PC-3 (cell line): ENCODE measurements at regions not wholly inside any gene's neighbourhood (a gene's known extent, or its start where the extent isn't known, plus 50 kb on each side); places are given as distances from the start of the nearest gene placed in this dataset.

Source experiments
- ATAC-seq: fragments of 200-7000 bp; cut with Tn5 transposase; 2 replicates; pipeline ENCODE4 v1.9.1; 2020; ENCODE audit warnings: mild to moderate bottlenecking, moderate library complexity
- BruUV-seq: library from RNA; stranded (reverse); fragments of 400-500 nt; replicated peaks from 2 replicates; lab custom pipeline; 2021; lab: Mats Ljungman, UMichigan
- CTCF ChIA-PET: fragments of 300-600 bp; sonication (Branson Sonifier 250); formaldehyde crosslinking; loops from one replicate; lab custom pipeline; 2022; ENCODE audit warnings: antibody characterized with exemption; lab: Charles Lee
- POLR2A ChIA-PET: fragments of 300-600 bp; sonication (Branson Sonifier 250); formaldehyde crosslinking; loops from one replicate; lab custom pipeline; 2022; ENCODE audit warnings: antibody characterized with exemption; ENCODE audit not compliant: unreplicated experiment; lab: Charles Lee
- DNase-seq: peaks from one replicate; pipeline ENCODE4 v3.0.0-alpha.2; 2015
- H2AFZ ChIP-seq: fragments of 300-600 bp; sonication (generic); 2 replicates; pipeline ENCODE4 v1.6.0; 2016; ENCODE audit warnings: antibody characterized with exemption, low read length
- H3F3A ChIP-seq: fragments of 300-600 bp; sonication (generic); one replicate; pipeline ENCODE4 v1.6.0; 2017; ENCODE audit warnings: antibody characterized with exemption, low read length, control low read depth, mild to moderate bottlenecking; ENCODE audit not compliant: unreplicated experiment
- H3K27ac ChIP-seq: fragments of 300-600 bp; sonication (generic); 2 replicates; pipeline ENCODE4 v1.5.1; 2016; ENCODE audit warnings: mild to moderate bottlenecking, low read length
- H3K27me3 ChIP-seq: fragments of 300-600 bp; sonication (generic); 2 replicates; pipeline ENCODE4 v1.6.1; 2016; ENCODE audit warnings: low read length, mixed read lengths
- H3K36me3 ChIP-seq: fragments of 300-600 bp; sonication (generic); 2 replicates; pipeline ENCODE4 v1.6.1; 2016; ENCODE audit warnings: low read depth, mixed run types, low read length, mixed read lengths
- H3K4me1 ChIP-seq: fragments of 300-600 bp; sonication (generic); 2 replicates; pipeline ENCODE4 v1.5.1; 2016; ENCODE audit warnings: low read length; ENCODE audit not compliant: insufficient read depth
- H3K4me2 ChIP-seq: fragments of 300-600 bp; sonication (generic); 2 replicates; pipeline ENCODE4 v1.6.0; 2016; ENCODE audit warnings: low read length
- H3K4me3 ChIP-seq: fragments of 300-600 bp; sonication (generic); 2 replicates; pipeline ENCODE4 v1.5.1; 2016; ENCODE audit warnings: mild to moderate bottlenecking, low read length, mixed read lengths
- H3K79me2 ChIP-seq: fragments of 300-600 bp; sonication (generic); 2 replicates; pipeline ENCODE4 v1.6.1; 2017; ENCODE audit warnings: low read length, mixed read lengths
- H3K9ac ChIP-seq: fragments of 300-600 bp; sonication (generic); 2 replicates; pipeline ENCODE4 v1.6.0; 2016; ENCODE audit warnings: mild to moderate bottlenecking, low read length
- H3K9me2 ChIP-seq: fragments of 300-600 bp; sonication (generic); replicated peaks from 2 replicates; pipeline ENCODE4 v1.6.1; 2016; ENCODE audit warnings: mixed run types, low read length, mixed read lengths
- H3K9me3 ChIP-seq: fragments of 300-600 bp; sonication (generic); 2 replicates; pipeline ENCODE4 v1.6.1; 2016; ENCODE audit warnings: low read length, mixed read lengths
- H4K20me1 ChIP-seq: fragments of 300-600 bp; sonication (generic); 2 replicates; pipeline ENCODE4 v1.6.1; 2016; ENCODE audit warnings: low read length, mixed read lengths
- EZH2 ChIP-seq: fragments of 300-600 bp; sonication (generic); IDR thresholded peaks from one replicate; pipeline ENCODE4 v1.6.1; 2017; ENCODE audit warnings: antibody characterized with exemption, mild to moderate bottlenecking, low read length; ENCODE audit not compliant: unreplicated experiment
- EZH2phosphoT487 ChIP-seq: fragments of 300-600 bp; sonication (generic); IDR thresholded peaks from 2 replicates; pipeline ENCODE4 v1.6.1; 2018; ENCODE audit warnings: mild to moderate bottlenecking, antibody characterized with exemption, low read length, borderline replicate concordance
- intact Hi-C: fragments of 100-400 bp; cut with micrococcal nuclease; formaldehyde crosslinking; loops from 2 replicates; pipeline ENCODE4 v1.9.0; 2023
- TF ChIP-seq, protein P1 (sequence below): fragments of 300-600 bp; sonication (generic); conservative IDR thresholded peaks from 2 replicates; pipeline ENCODE4 v1.5.1; 2017; ENCODE audit warnings: antibody characterized with exemption, low read depth, mild to moderate bottlenecking, low read length

DNA sequence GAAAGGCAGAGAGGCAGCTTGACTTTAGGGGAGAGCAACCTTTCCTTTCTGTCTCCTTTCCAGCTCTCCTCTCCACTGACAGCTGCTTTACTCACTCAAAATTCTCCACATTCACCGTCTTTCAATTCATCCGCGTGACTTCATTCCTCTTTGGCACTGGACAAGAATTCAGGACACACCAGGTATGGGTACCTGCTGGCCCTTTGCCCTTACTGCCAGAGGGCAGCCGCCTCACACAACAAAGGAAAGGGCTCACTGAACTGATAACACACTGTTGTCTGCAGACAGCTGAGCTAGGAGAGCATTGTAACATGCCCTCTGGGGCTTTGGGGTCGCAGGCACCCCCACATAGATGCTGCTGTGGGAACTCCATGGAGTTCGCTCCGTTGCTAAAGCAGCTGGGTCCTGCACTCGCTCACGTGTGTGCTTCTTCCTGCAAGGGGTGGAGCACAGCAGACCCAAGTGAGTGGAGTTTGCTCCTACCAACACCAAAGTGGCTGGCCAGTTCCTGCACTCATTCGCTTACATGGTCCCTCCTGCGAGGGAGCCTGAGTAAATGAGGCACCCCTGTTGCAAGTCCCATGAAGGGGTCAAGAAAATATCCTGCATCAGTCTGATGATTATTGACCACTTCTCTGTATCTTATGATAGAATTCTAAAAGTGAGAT, 79.0 kb upstream of the SGO1 start:
- Histone ChIP-seq H3K9me2 (no peaks in the 10 kb centered on the region), H3K27ac (no peak overlapping the region), H3K4me2 (no peak overlapping the region), H2AFZ (no peak overlapping the region), H3K27me3 (no peaks in the 10 kb centered on the region), H3K36me3 (no peaks in the 10 kb centered on the region), H3K79me2 (no peaks in the 10 kb centered on the region), H3F3A (no peaks in the 10 kb centered on the region), H3K9me3 (no peaks in the 10 kb centered on the region), H4K20me1 (no peaks in the 10 kb centered on the region), H3K9ac (no peak overlapping the region), H3K4me1 (no peaks in the 10 kb centered on the region), H3K4me3 (no peak overlapping the region)
- ChIA-PET POLR2A (no interaction called here), CTCF (no interaction called here)
- BruUV-seq = no TSS peak
- TF ChIP-seq, protein P1, sequence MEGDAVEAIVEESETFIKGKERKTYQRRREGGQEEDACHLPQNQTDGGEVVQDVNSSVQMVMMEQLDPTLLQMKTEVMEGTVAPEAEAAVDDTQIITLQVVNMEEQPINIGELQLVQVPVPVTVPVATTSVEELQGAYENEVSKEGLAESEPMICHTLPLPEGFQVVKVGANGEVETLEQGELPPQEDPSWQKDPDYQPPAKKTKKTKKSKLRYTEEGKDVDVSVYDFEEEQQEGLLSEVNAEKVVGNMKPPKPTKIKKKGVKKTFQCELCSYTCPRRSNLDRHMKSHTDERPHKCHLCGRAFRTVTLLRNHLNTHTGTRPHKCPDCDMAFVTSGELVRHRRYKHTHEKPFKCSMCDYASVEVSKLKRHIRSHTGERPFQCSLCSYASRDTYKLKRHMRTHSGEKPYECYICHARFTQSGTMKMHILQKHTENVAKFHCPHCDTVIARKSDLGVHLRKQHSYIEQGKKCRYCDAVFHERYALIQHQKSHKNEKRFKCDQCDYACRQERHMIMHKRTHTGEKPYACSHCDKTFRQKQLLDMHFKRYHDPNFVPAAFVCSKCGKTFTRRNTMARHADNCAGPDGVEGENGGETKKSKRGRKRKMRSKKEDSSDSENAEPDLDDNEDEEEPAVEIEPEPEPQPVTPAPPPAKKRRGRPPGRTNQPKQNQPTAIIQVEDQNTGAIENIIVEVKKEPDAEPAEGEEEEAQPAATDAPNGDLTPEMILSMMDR = no peak
- TF ChIP-seq EZH2phosphoT487 (no peak), EZH2 (no peak)
- intact Hi-C loops = no loop called here
- ATAC-seq = no peak
- no peak for DNase-seq

DNA sequence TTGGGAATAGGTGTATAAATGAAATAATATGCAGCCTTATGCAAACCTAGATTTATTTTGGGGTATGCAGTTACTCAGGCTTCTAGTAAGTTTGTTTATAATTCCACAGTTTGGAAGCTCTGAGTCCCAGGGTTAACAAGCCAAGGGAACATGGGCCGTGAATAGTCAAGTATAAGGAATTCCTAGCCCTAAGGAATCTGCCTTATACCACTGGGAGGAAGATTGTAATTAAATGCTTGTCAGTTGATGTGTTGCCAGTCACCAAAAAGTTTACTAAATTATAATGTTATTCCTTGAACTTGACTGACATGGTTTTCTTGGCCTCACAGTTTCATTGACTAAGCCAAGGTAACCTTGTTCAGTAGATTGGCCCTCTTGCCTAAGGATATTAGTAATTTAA, 72.4 kb upstream of the SGO1 start:
- Histone ChIP-seq H3K4me3 (no peak overlapping the region), H3K79me2 (no peaks in the 10 kb centered on the region), H3K9ac (no peak overlapping the region), H3K27ac (no peak overlapping the region), H3F3A (no peaks in the 10 kb centered on the region), H3K36me3 (no peaks in the 10 kb centered on the region), H3K4me2 (no peak overlapping the region), H3K27me3 (no peaks in the 10 kb centered on the region), H3K4me1 (peaks cover 8% of the 10 kb centered on the region; the same call in 1 of the 2 replicates), H3K9me3 (no peaks in the 10 kb centered on the region), H2AFZ (no peak overlapping the region), H4K20me1 (no peaks in the 10 kb centered on the region), H3K9me2 (no peaks in the 10 kb centered on the region)
- intact Hi-C loops = no loop called here
- no peak for ATAC-seq
- ChIA-PET CTCF (no interaction called here), POLR2A (no interaction called here)
- no peak for TF ChIP-seq EZH2phosphoT487
- TF ChIP-seq, protein P1 = no peak
- no peak for TF ChIP-seq EZH2
- no peak for DNase-seq
- BruUV-seq = no TSS peak

DNA sequence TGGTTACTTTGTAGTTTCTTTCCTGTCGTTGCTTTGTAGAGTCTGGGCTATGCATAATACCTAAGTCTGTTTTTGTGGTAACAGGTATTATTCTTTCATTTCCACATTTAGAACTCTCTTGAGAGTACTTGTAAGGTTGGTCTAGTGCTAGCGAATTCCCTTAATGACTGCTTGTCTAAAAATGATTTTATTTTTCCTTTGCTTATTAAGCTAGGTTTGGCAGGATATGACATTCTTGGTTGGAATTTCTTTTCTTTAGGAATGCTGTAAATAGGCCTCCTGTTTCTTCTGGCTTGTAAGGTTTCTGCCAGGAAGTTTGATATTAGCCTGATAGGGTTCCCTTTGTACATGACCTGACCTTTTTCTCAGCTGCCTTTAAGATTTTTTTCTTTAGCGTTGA, 70.1 kb upstream of the SGO1 start:
- DNase-seq = peak; percentile 51
- Histone ChIP-seq H3F3A (no peaks in the 10 kb centered on the region), H3K9ac (no peak overlapping the region), H3K9me3 (no peaks in the 10 kb centered on the region), H3K4me3 (no peak overlapping the region), H3K4me2 (peak overlapping the region; percentile 21; the same call in 1 of the 2 replicates), H3K27me3 (no peaks in the 10 kb centered on the region), H3K27ac (no peak overlapping the region), H3K9me2 (no peaks in the 10 kb centered on the region), H3K79me2 (no peaks in the 10 kb centered on the region), H3K36me3 (no peaks in the 10 kb centered on the region), H4K20me1 (no peaks in the 10 kb centered on the region), H2AFZ (0 out of 2 replicates have a peak overlapping the region, but pooled peaks have one; percentile 19), H3K4me1 (peaks cover 8% of the 10 kb centered on the region; the same call in 1 of the 2 replicates)
- CTCF ChIA-PET = no interaction called here
- TF ChIP-seq, protein P1 = no peak
- no peak for TF ChIP-seq EZH2
- no peak for TF ChIP-seq EZH2phosphoT487
- ATAC-seq = peak; percentile 43; the same call in 1 of the 2 replicates
- POLR2A ChIA-PET = no interaction called here
- BruUV-seq = no TSS peak
- intact Hi-C loops = no loop called here
